Bone marrow (tissue), 2 donors: ENCODE measurements at regions not wholly inside any gene's neighbourhood (a gene's known extent, or its start where the extent isn't known, plus 50 kb on each side); places are given as distances from the start of the nearest gene placed in this dataset.
"Not testable (repeated sequence)": the region's sequence is repeated elsewhere in the genome, so short reads cannot be mapped to it uniquely, and the experiment has no call there.

ENCODE experiments used
- DNase-seq, 2 donors: peaks; one replicate each; lab custom pipeline; 2025; lab: John Stamatoyannopoulos, UW

DNA sequence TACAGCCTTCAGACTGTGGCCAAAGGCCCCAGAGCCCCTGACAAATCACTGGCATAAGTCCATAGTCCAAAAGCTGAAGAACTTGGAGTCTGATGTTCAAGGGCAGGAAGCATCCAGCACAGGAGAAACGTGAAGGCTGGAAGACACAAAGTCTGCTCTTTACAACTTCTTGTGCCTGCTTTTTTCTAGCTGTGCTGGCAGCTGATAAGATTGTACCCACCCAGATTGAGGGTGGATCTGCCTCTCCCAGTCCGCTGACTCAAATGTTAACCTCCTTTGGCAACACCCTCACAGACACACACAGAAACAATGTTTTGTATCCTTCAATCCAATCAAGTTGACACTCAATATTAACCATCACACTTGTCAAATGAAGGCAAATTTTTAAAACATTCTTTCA lies 959.5 kb downstream of the FSCB start:
- not testable (repeated sequence) for DNase-seq

- DNase-seq = no peak
These were observed 965.7 kb downstream of the FSCB start for GRCh38 chr14:43541356-43541755.

DNA sequence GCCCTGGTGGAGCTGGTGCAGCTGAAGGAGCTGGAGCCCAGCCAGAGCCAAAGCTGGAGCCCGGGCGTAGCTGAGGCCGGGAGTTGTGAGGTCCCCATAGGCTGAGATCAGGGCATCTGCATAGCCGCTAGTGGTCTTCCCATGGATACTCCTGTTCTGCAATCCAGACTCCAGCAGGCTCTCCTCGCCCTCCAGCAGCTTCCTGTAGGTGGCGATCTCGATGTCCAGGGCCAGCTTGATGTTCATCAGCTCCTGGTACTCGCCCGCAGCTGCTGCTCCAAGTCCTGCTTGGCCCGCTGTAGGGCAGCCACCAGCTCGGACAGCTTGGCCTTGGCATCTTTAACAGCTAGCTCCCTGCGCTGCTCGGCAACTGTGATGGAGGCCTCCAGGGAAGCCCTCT lies 966.1 kb downstream of the FSCB start:
- DNase-seq = no peak

GRCh38 chr14:43539210-43539609 lies 967.9 kb downstream of the FSCB start:
- no peak for DNase-seq

GRCh38 chr14:43535231-43535838 lies 971.7 kb downstream of the FSCB start:
- DNase-seq = no peak

GRCh38 chr14:43532825-43533416 lies 974.2 kb downstream of the FSCB start:
- no peak for DNase-seq

- DNase-seq = no peak
These were observed 978.8 kb downstream of the FSCB start for GRCh38 chr14:43528321-43528720.

DNA sequence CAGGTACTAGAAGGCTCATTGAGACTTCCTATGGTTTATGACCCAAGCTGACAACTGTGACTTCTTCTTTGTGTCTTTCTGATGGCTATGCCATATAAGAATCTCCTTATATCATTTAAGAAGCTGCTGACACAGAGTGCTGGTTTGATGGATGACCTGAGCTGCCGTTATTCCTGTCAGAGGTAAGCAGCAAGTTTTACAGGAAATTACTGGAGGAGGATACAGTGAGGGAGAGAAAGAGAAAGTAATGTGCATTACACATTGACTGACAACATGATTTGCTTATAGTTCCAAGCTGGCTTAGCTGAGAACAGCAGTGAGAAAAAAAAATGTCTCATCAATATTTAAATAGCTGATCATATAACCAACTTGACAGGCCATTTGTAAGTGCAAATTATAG lies 981.4 kb downstream of the FSCB start:
- DNase-seq = no peak

DNA sequence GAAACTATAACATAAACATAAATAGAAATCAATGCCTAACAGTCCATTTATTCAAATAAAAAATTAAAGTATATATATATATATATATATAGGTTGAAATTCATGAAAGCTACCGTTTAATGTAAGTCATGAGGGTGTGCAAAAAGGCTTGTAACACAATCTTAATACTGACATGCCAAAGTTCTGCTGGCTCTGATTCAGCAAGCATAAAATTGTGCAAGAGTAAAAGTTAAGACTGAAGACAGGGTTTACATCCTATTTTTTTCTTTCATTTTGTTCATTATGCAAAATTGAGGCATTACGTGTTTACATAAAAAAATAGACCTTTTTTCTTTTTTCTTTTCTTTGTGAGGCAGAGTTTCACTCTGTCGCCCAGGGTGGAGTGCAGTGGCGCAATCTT lies 984.2 kb downstream of the FSCB start:
- no peak for DNase-seq

GRCh38 chr14:43522191-43522590 lies 984.9 kb downstream of the FSCB start:
- no peak for DNase-seq

- DNase-seq = no peak
These were observed 1003.6 kb downstream of the FSCB start for GRCh38 chr14:43503508-43503907.

GRCh38 chr14:43492359-43492758 lies 1014.7 kb downstream of the FSCB start:
- not testable (repeated sequence) for DNase-seq

- DNase-seq = no peak
These were observed 1023.7 kb downstream of the FSCB start for GRCh38 chr14:43483415-43483814.

- DNase-seq = no peak
These were observed 1025.2 kb downstream of the FSCB start for GRCh38 chr14:43481864-43482263.

DNA sequence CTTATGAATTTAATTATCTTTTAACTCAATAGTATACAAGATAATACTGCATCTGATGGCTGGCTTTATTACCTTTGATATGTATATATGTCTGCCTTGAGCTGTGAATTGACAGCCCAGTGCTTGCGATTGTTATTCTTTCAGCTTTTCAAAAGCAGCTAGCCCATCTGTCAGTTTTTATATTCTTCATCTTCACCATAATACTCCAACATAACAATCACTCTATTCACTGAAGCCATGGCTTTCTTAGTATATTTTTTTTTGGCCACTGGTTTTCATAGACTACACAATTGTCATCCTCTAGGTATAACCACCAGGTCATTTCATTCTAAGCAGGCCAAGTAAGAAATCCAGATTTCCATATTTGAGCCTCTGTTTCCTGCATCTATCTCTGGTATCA lies 1026.1 kb downstream of the FSCB start:
- no peak for DNase-seq

- DNase-seq = no peak
These were observed 1027.4 kb downstream of the FSCB start for GRCh38 chr14:43479596-43480195.

DNA sequence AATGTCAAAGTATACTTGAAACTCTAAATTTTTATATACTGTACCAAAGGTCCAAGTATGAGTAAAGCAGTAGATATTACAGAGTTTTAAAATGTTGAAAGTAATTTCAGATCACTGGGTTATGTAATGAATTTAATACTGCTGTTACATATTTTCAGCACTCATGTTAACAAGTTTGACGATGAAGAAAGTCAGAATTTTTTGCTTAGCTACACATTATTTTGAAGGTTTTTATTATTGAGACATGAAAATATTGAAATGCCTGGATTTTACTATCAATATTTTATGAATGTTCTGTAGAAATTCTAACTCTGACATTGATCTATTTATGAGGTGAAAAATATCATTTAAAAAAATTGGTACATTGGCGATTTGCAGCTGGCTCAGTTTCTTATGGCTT lies 1030.3 kb downstream of the FSCB start:
- no peak for DNase-seq

- no peak for DNase-seq
These were observed 1031.3 kb downstream of the FSCB start for GRCh38 chr14:43475757-43476156.

GRCh38 chr14:43471595-43471994 lies 1035.5 kb downstream of the FSCB start:
- DNase-seq = no peak

DNA sequence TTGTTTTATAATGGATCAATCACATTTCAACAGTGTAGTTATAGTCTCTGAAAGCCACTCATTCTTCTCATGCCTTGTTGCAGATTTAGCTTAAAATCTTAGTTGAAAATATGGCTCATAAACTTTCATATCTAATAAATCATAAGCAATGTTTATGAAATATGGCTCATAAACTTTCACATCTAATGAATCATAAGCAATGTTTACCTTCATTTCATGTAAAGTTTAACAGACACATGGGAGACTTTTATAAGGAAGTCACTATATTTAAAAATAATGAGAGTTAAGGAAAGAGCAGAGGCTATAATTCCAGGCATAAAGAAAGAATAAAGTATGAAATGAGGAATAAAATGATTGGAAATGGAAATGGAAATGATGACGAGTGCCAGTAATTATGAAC lies 1042.1 kb downstream of the FSCB start:
- no peak for DNase-seq

DNA sequence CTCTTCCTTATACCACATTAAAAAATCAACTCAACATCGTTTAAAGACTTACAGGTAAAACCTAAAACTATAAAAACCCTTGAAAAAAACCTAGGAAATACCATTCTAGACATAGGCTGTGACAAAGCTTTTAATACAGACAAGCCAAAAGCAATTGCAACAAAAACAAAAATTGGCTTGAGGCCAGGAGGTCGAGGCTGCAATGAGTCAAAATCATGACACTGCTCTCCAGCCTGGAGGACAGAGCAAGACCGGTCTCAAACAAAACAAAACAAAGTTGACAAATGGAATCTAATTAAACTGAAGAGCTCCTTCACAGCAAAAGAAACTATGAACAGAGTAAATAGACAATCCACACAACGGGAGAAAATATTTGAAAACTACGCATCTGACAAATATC lies 1057.8 kb downstream of the FSCB start:
- DNase-seq = no peak

GRCh38 chr14:43438056-43438455 lies 1069.0 kb downstream of the FSCB start:
- no peak for DNase-seq

DNA sequence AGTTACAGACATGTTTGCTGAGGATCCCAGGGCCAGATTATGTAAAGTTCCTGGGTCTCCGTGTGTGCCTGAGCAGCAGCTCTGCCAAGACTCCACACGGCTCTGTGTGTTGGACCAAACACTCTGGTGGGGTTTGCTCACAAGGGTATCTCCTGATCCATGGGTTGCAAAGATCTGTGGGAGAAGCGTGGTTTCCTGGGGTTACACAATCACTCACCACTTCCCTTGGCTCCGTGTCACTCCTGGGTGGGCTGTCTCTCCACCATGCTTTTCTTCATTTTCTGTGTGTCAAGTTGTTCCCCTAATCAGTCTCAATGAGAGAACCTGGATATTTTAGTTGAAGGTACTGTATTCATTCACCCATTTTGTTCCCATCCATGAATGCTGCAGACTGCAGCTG lies 1088.8 kb downstream of the FSCB start:
- no peak for DNase-seq

- DNase-seq = no peak
These were observed 1094.0 kb downstream of the FSCB start for GRCh38 chr14:43413084-43413483.
